Stimulated activated naive CD4-positive, alpha-beta T cell (primary cell): ENCODE measurements at regions not wholly inside any gene's neighbourhood (a gene's known extent, or its start where the extent isn't known, plus 50 kb on each side); places are given as distances from the start of the nearest gene placed in this dataset.

Experiments
- DNase-seq, 6 experiments: peaks; one replicate each; lab custom pipeline; 2025; lab: John Stamatoyannopoulos, UW

GRCh38 chr11:115848611-115849010 lies 344.4 kb upstream of the CADM1 start:
- DNase-seq = no peak

DNA sequence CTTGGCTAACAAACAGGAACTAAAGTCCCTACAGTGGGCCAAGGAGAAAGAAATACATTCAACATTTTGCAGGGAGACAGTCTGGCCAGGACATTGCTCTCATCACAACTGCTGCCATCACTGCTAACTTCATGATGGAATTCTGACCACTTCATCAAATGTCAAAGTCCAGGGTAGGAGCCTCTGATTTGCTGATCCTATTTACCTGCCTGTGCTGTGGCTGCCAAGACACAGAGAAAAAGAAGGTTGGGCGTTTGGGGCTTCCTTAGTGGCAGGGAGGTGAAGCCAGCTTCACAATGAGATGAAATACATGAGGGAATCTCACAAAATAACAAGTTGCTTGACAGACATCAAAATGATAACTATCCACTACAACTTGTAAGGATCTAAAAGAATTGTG lies 343.9 kb upstream of the CADM1 start:
- DNase-seq = no peak

GRCh38 chr11:115845872-115846271 lies 341.7 kb upstream of the CADM1 start:
- DNase-seq = no peak

GRCh38 chr11:115843685-115844084 lies 339.5 kb upstream of the CADM1 start:
- no peak for DNase-seq

- DNase-seq = no peak
Measured at GRCh38 chr11:115843111-115843510, 338.9 kb upstream of the CADM1 start.

DNA sequence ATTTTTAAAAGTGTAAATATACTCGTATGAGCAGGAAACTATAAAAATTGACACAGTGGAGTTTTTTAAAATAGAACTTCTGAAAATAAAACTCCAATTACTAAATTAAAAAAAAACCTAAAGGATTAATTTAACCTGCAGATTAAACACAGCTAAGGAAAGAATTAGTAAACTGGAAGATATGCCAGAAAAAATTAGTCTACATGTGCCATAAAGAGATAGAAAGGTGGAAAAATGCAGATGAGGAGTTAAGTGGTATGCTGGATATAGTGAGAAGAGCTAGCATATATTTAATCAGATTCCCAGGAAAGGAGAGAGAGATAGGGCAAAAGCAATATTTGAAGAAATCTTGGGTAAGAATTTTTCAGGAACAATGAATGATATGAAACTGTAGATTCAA lies 315.8 kb upstream of the CADM1 start:
- DNase-seq = no peak

DNA sequence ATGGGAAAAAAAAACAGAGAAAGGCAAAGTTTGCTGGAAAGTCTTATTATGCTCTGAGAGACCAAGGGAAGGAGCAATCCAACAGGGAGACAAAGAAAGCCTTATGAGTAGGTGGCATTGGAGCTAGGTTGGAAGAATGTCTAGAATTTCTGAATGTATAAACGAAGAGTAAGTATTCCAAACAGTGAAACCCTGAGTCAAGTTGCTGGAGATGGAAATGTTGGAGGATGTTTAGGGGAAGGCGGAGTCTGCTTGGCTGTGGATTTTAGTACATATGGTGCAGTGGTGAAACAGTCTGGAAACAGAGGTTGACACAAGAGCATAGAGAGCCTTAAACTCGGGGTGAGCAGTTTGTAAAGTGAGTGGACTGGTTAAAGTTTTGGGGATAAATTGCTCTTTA lies 314.8 kb upstream of the CADM1 start:
- no peak for DNase-seq

GRCh38 chr11:115817844-115818468 lies 313.7 kb upstream of the CADM1 start:
- DNase-seq = no peak

DNA sequence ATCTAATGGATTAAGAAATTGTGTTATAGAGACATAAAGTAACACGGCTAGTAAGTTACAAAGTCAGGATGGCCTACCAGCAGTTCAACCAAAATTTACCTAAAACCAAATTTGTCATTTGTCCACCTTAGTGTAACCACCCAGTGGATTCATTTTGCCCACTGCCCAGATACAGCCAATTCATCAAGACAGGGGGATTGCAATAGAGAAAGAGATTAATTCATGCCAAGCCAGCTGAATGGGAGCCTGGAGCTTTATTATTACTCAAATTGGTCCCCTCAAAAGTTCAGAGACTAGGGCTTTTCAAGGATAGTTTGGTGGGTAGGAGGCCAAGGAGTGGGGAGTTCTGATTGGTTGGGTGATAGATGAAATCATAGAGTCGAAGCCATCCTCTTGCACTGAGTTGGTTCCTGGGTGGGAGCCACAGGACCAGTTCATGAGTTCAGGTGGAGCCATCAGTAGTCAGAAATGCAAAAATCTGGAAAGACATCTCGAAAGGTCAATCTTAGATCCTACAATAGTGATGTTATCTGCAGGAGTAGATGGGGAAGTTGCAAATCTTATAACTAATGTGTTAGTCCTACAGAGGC lies 304.2 kb upstream of the CADM1 start:
- no peak for DNase-seq

DNA sequence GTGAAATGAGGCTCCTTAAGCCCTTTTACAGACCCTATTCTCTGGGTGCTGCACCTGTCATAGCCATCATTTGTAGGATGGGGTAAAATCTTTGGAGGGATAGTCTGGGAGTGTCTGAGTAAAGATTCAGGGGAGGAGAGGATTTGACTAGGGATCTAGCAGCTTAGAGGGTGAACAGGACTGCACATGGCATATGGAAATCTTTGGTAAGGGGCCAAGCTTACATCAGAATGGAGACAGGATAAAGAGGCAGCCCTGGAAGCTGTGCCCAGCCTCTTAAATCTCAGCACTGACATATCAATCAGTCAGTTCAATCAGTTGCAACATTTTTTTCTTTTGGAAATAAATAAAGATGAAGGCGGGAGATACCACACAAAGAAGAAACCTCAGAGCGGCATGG lies 301.8 kb upstream of the CADM1 start:
- DNase-seq = no peak

GRCh38 chr11:115803073-115803740 lies 299.0 kb upstream of the CADM1 start:
- no peak for DNase-seq

GRCh38 chr11:115802641-115803040 lies 298.4 kb upstream of the CADM1 start:
- DNase-seq = no peak

DNA sequence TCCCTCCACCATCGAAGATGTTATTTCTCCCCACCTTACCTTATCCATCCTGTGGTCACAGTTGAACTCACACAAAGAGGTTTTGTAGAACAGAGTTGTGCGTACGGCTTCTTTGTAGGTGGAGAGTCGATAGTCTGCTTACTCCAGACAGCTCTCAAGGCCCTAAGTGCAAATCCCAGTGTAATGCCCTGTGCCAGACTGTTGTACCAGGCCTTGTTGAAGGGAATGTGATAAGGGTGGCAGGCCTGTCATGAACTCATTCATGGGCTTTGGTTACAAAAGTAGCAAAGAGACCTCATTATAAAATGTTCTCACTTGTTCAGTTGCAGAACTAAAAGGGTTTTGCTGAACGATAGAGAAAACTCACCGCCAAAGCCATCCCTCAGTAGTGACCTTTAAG lies 288.7 kb upstream of the CADM1 start:
- DNase-seq = no peak

- no peak for DNase-seq
Measured at GRCh38 chr11:115787302-115787701, 283.1 kb upstream of the CADM1 start.

- DNase-seq = no peak
Measured at GRCh38 chr11:115784796-115785521, 280.7 kb upstream of the CADM1 start.

- no peak for DNase-seq
Measured at GRCh38 chr11:115780646-115781362, 276.6 kb upstream of the CADM1 start.

GRCh38 chr11:115778928-115779650 lies 274.9 kb upstream of the CADM1 start:
- no peak for DNase-seq

DNA sequence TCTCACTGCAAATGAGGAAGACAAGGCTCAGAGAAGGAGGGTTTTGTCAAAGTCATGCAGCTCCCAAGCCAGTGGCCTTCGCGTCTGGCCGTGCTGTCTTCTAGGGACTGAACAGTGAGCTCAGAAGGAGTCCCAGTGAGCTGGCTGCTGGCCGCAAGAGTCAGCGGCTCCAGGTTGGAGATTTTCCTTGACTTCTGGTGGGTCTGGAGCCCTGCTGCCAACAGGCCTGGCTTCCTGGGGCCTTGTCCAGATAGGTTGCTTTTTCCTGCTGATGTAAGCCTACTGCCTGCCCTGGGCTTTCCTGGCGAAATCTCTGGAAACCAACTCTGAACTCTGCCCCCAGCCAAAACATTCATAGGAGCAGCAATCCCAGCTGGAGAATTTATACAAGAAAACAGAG lies 272.7 kb upstream of the CADM1 start:
- DNase-seq = no peak

DNA sequence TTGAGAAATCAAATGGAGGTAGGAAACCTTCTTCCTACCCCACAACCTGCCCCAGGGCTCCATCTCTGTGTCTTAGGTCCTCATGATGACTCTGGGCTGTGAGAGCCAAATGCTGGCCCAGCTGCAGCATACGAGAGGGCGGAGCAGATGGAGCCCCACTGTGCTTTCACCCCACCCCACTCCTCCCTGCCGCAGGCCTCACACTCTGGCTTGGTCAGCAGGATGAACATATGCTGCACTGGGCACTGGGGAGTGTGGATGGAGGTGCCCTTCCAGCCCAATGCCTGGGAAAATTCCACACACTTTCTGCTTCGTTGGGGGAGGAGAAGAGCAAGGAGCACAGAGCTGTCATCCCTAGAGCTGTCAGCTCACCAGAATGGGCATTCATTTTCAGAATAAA lies 271.6 kb upstream of the CADM1 start:
- no peak for DNase-seq

DNA sequence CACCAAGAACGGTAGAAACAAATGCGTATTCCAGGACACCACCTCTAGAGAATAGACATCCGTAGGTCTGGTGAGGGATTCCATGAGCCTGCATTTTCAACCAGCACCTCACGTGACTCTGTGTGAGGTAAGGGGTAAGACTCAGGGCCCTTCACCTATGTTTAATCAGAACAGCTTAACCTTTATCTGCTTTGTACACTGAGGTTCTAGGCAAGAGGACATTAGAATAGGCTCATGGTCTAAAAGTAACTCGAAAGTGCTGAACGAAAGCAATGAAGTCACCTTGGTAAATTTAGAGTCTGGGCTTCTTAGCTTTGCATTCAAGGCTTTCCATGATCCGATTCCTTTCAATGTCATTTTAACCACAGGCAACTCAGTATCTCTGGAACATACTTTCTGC lies 270.5 kb upstream of the CADM1 start:
- DNase-seq = no peak

GRCh38 chr11:115769891-115770290 lies 265.7 kb upstream of the CADM1 start:
- DNase-seq = no peak

DNA sequence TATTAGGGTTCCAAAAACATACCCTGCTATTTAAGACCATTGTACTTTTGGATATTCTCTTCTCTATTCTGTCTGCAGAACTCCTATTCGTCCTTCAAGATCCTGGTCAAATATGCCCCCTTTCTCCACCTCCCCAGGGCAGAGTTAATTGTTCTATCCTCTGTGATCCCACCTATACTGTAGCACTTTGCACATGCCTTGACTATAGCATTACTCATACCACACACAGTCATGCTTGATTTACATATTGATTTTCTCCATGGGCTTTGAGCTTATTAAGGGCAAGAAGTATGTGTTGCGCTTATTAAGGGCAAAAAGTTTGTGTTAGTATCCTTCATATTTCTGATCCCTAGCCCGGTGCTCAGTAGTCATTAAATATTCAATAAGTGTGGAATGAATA lies 263.7 kb upstream of the CADM1 start:
- no peak for DNase-seq
